ENCODE measurements at regions not wholly inside any gene's neighbourhood (a gene's known extent, or its start where the extent isn't known, plus 50 kb on each side); places are given as distances from the start of the nearest gene placed in this dataset.
"Not testable (repeated sequence)": the region's sequence is repeated elsewhere in the genome, so short reads cannot be mapped to it uniquely, and the experiment has no call there.

GRCh38 chr2:3107567-3107966, 270.1 kb downstream of the EIPR1 start:
- no peak for TF ChIP-seq EZH2phosphoT487 (IDR thresholded peaks at IDR 0.05; ENCODE audit: low read length)
- TF ChIP-seq EZH2 (optimal IDR thresholded peaks at IDR 0.05; ENCODE audit: low read depth, low read length), result no peak
- TF ChIP-seq CTCF (IDR thresholded peaks at IDR 0.05; ENCODE audit: low read length), result no peak
- Histone ChIP-seq H3K4me1 (ENCODE audit: low read length) (no peaks in the 10 kb centered on the region), H4K20me1 (ENCODE audit: insufficient read depth, low read length) (no peaks in the 10 kb centered on the region), H3K27me3 (replicated peaks; ENCODE audit: insufficient read depth, low read length) (no peaks in the 10 kb centered on the region), H3F3A (ENCODE audit: insufficient read depth, low read length) (no peaks in the 10 kb centered on the region), H3K9ac (ENCODE audit: low read length) (no peak overlapping the region), H3K4me3 (ENCODE audit: low read length) (no peak overlapping the region), H3K27ac (ENCODE audit: low read length) (no peak overlapping the region), H3K4me2 (ENCODE audit: low read depth, low read length) (no peak overlapping the region), H3K36me3 (replicated peaks; ENCODE audit: insufficient read depth, low read length) (no peaks in the 10 kb centered on the region), H3K79me2 (ENCODE audit: low read length) (no peaks in the 10 kb centered on the region), H3K9me2 (replicated peaks; ENCODE audit: insufficient read depth, low read length) (no peaks in the 10 kb centered on the region), H2AFZ (ENCODE audit: low read length) (no peak overlapping the region), H3K9me3 (replicated peaks; ENCODE audit: insufficient read depth, low read length) (no peaks in the 10 kb centered on the region)
- no peak for DNase-seq

DNA sequence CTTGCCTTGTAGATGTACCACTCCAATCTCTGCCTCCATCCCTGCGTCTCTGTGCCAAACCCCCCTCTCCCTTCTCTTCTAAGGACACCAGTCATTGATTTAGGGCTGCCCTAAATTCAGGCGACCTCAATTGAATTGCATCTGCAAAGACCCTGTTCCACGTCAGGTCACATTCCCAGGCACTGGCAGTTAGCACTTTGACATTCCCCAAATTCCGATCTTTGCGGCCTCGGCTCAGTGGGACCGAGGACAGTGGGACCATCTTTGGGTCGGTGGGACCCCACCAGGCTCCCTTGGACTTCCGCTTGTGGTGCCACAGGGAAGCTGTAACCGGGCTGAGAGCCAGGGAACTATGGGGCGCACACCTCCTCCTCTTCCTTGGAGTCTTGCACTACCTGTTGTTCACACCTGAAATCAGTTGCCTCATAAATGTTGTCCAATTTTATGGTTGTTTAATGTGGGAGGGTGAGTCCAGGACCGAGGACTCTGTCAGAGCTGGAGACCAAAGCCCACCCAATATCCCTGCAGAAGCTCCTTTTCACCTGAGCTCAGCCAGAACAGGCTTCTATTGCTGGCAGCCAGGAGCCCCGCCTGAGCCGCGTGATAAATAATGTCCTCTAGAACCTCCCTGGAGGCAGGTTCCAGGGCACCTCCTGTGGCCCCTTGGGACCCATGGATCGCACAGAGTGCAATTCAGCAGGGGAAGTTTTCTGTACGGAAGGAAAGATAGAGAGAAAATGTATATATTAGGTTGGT, 271.6 kb downstream of the EIPR1 start:
- Histone ChIP-seq H3K36me3 (replicated peaks; ENCODE audit: insufficient read depth, low read length) (no peaks in the 10 kb centered on the region), H3F3A (ENCODE audit: insufficient read depth, low read length) (no peaks in the 10 kb centered on the region), H3K4me2 (ENCODE audit: low read depth, low read length) (no peak overlapping the region), H3K27me3 (replicated peaks; ENCODE audit: insufficient read depth, low read length) (no peaks in the 10 kb centered on the region), H4K20me1 (ENCODE audit: insufficient read depth, low read length) (no peaks in the 10 kb centered on the region), H3K4me3 (ENCODE audit: low read length) (no peak overlapping the region), H3K79me2 (ENCODE audit: low read length) (no peaks in the 10 kb centered on the region), H2AFZ (ENCODE audit: low read length) (no peak overlapping the region), H3K27ac (ENCODE audit: low read length) (no peak overlapping the region), H3K4me1 (ENCODE audit: low read length) (no peaks in the 10 kb centered on the region), H3K9me3 (replicated peaks; ENCODE audit: insufficient read depth, low read length) (no peaks in the 10 kb centered on the region), H3K9me2 (replicated peaks; ENCODE audit: insufficient read depth, low read length) (no peaks in the 10 kb centered on the region), H3K9ac (ENCODE audit: low read length) (no peak overlapping the region)
- TF ChIP-seq CTCF (IDR thresholded peaks at IDR 0.05; ENCODE audit: low read length), result no peak
- TF ChIP-seq EZH2phosphoT487 (IDR thresholded peaks at IDR 0.05; ENCODE audit: low read length), result no peak
- TF ChIP-seq EZH2 (optimal IDR thresholded peaks at IDR 0.05; ENCODE audit: low read depth, low read length), result no peak
- DNase-seq, result no peak

GRCh38 chr2:3104958-3105813, 272.4 kb downstream of the EIPR1 start:
- H3K36me3 ChIP-seq (replicated peaks; ENCODE audit: insufficient read depth, low read length); H3K79me2 ChIP-seq (ENCODE audit: low read length); H2AFZ ChIP-seq (ENCODE audit: low read length); H3K9ac ChIP-seq (ENCODE audit: low read length); H3K4me3 ChIP-seq (ENCODE audit: low read length); H3K4me2 ChIP-seq (ENCODE audit: low read depth, low read length); H3K9me2 ChIP-seq (replicated peaks; ENCODE audit: insufficient read depth, low read length); H3K9me3 ChIP-seq (replicated peaks; ENCODE audit: insufficient read depth, low read length); H3K27me3 ChIP-seq (replicated peaks; ENCODE audit: insufficient read depth, low read length); H3K4me1 ChIP-seq (ENCODE audit: low read length); H3K27ac ChIP-seq (ENCODE audit: low read length); H4K20me1 ChIP-seq (ENCODE audit: insufficient read depth, low read length); DNase-seq; H3F3A ChIP-seq (ENCODE audit: insufficient read depth, low read length): not testable (repeated sequence)

DNA sequence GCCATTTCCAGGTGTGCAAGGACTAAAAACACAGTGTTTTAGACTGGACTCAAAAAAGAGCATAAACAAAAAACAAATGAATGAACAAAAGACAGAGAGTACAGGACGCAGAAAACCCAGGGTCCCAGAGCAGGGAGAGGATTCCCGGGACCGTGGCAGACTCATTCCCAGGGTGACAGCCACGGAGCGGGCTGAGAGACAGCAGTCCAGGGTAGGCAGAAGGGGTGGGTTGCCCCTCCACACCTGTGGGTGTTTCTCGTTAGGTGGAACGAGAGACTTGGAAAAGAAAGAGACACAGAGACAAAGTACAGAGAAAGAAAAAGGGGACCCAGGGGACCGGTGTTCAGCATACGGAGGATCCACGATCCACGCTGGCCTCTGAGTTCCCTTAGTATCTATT, 273.4 kb downstream of the EIPR1 start:
- Histone ChIP-seq H3F3A (ENCODE audit: insufficient read depth, low read length) (no peaks in the 10 kb centered on the region), H3K27ac (ENCODE audit: low read length) (no peak overlapping the region), H3K9me3 (replicated peaks; ENCODE audit: insufficient read depth, low read length) (no peaks in the 10 kb centered on the region), H3K9ac (ENCODE audit: low read length) (no peak overlapping the region), H2AFZ (ENCODE audit: low read length) (no peak overlapping the region), H3K4me3 (ENCODE audit: low read length) (no peak overlapping the region), H3K27me3 (replicated peaks; ENCODE audit: insufficient read depth, low read length) (no peaks in the 10 kb centered on the region), H3K4me1 (ENCODE audit: low read length) (no peaks in the 10 kb centered on the region), H3K36me3 (replicated peaks; ENCODE audit: insufficient read depth, low read length) (no peaks in the 10 kb centered on the region), H3K9me2 (replicated peaks; ENCODE audit: insufficient read depth, low read length) (no peaks in the 10 kb centered on the region), H4K20me1 (ENCODE audit: insufficient read depth, low read length) (no peaks in the 10 kb centered on the region), H3K79me2 (ENCODE audit: low read length) (no peaks in the 10 kb centered on the region), H3K4me2 (ENCODE audit: low read depth, low read length) (no peak overlapping the region)
- DNase-seq, result no peak
- TF ChIP-seq EZH2phosphoT487 (IDR thresholded peaks at IDR 0.05; ENCODE audit: low read length), result no peak
- no peak for TF ChIP-seq EZH2 (optimal IDR thresholded peaks at IDR 0.05; ENCODE audit: low read depth, low read length)
- TF ChIP-seq CTCF (IDR thresholded peaks at IDR 0.05; ENCODE audit: low read length), result no peak

All from MM.1S (cell line).